Central memory CD8-positive, alpha-beta T cell (primary cell): ENCODE measurements at regions not wholly inside any gene's neighbourhood (a gene's known extent, or its start where the extent isn't known, plus 50 kb on each side); places are given as distances from the start of the nearest gene placed in this dataset.
"Not testable (repeated sequence)": the region's sequence is repeated elsewhere in the genome, so short reads cannot be mapped to it uniquely, and the experiment has no call there.

Experiments
- ATAC-seq: fragments of 150-1000 bp; cut with Tn5 transposase; replicated peaks from 2 replicates; pipeline ENCODE4 v1.10.0; 2022; ENCODE audit warnings: mild to moderate bottlenecking, moderate FRiP score, moderate number of reproducible peaks; ENCODE audit not compliant: poor library complexity, severe bottlenecking; ENCODE audit errors: extremely low read depth
- DNase-seq, 2 donors: peaks; one replicate each; pipeline ENCODE4 v3.0.0; 2021; ENCODE audit warnings: low spot score in 2 of 2
- H3K27ac Mint-ChIP-seq: one replicate; pipeline ENCODE4 v1.8.0; 2022; ENCODE audit warnings: low read depth, mild to moderate bottlenecking, moderate library complexity, mixed read lengths
- H3K27me3 Mint-ChIP-seq: one replicate; pipeline ENCODE4 v1.8.0; 2022; ENCODE audit warnings: mixed read lengths
- H3K36me3 Mint-ChIP-seq: one replicate; pipeline ENCODE4 v1.8.0; 2022; ENCODE audit warnings: mild to moderate bottlenecking, moderate library complexity, mixed read lengths; ENCODE audit not compliant: insufficient read depth
- H3K4me1 Mint-ChIP-seq: one replicate; pipeline ENCODE4 v1.8.0; 2022; ENCODE audit warnings: mixed read lengths
- H3K4me3 Mint-ChIP-seq: one replicate; pipeline ENCODE4 v1.8.0; 2022; ENCODE audit warnings: mild to moderate bottlenecking, moderate library complexity, mixed read lengths
- H3K9me3 Mint-ChIP-seq: one replicate; pipeline ENCODE4 v1.8.0; 2022; ENCODE audit warnings: mixed read lengths

DNA sequence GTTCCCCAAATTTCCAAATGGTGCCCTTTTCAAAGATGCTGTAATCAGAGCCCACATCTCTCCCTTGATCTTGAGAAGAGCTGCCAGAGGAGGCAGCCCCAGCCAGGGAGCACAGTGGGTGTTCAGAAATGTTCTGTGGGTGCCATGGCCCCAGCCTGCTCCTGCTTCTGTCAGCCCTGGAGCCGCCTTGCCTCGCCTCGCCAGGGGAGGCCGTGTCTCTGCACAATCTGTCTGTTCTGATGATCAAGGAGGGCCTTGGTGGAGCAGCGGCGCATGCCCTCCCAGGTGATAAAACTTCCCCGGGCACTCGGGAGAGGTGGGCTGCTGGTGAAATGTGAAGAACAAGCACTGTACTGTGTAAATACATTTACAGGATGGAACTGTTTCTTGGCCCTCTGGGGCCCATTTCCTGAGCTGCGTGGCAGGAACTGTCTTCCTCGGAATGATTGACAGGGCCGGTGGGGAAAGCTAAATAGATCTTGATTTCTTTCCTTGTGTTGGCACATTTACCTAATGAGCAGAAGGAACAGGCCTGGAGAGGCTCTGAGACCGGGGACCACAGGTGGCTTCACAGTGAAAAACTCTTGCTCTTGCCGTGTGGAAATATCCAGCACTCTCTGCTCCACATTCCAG, 207.8 kb upstream of the PODXL start:
- H3K27ac Mint-ChIP-seq: no peak overlapping the region
- H3K4me1 Mint-ChIP-seq: no peaks in the 10 kb centered on the region
- DNase-seq (no peak), ATAC-seq (no peak)
- H3K27me3 Mint-ChIP-seq: peaks cover 61% of the 10 kb centered on the region
- H3K36me3 Mint-ChIP-seq: no peaks in the 10 kb centered on the region
- no peaks in the 10 kb centered on the region for H3K9me3 Mint-ChIP-seq
- no peak overlapping the region for H3K4me3 Mint-ChIP-seq

DNA sequence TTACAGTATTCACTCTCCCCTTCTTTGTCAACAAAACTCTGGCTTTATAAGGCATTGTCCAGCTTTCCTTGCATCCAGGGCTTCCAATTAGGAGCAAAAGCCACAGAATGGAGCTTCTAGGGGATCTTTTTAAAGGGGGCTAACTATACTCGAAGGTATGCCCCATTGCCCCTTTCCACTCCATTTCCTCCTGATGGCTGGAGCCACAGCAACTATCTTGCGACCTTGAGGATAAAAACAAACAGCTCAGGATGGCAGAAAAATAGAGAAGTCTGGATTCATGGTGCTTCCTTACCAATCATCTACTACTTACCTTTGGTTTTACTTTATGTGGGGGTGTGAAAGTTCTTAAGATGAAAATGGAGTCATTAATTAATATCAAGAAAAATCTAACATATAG, 206.3 kb upstream of the PODXL start:
- DNase-seq: no peak
- Mint-ChIP-seq H3K4me1 (no peaks in the 10 kb centered on the region), H3K9me3 (no peaks in the 10 kb centered on the region), H3K27me3 (peaks cover 72% of the 10 kb centered on the region), H3K27ac (no peak overlapping the region), H3K4me3 (no peak overlapping the region), H3K36me3 (no peaks in the 10 kb centered on the region)
- ATAC-seq: no peak

DNA sequence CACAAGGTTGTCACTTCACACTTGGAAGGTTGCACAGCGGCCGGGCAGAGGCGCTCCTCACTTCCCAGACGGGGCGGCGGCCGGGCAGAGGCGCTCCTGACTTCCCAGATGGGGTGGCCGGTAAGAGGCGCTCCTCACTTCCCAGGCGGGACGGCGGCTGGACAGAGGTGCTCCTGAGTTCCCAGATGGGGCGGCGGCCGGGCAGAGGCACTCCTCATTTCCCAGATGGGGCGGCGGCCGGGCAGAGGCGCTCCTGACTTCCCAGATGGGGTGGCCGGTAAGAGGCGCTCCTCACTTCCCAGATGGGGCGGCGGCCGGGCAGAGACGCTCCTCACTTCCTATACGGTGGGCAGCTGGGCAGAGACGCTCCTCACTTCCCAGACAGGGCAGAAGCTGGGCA, 199.4 kb upstream of the PODXL start:
- H3K9me3 Mint-ChIP-seq, DNase-seq, H3K36me3 Mint-ChIP-seq, H3K4me3 Mint-ChIP-seq, ATAC-seq, H3K27ac Mint-ChIP-seq, H3K4me1 Mint-ChIP-seq: not testable (repeated sequence)
- H3K27me3 Mint-ChIP-seq: peaks cover 63% of the 10 kb centered on the region

DNA sequence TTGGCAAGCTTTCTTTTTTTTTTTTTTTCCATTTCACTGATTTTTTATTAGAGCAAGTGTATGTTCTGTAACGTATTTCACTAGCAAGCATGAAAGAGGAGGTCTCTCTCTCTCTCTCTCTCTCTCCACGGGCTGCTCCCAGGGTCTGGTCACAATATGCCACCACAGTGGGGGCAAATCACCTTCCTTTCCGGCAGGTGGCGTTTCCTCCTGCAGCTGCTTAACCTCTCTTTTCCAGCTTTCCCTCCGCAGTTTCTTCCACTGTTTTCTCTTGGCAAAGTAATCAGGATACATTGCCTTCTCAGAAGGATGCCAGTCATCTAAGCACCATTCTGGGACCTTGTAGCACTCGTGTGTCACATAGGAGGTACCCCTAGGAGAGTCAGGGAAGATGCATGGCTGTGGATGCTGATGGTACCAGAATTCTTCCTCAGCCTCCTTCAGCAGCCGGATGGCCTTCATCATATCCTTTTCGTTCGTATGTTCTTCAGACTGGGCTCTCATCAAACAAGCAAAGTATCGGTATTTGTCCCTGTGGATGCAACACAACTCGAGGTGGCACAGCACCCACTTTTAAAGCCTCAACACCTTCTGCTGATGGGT, 197.3 kb upstream of the PODXL start:
- no peaks in the 10 kb centered on the region for H3K9me3 Mint-ChIP-seq
- no peaks in the 10 kb centered on the region for H3K36me3 Mint-ChIP-seq
- no peak overlapping the region for H3K27ac Mint-ChIP-seq
- no peak overlapping the region for H3K4me3 Mint-ChIP-seq
- ATAC-seq: no peak
- H3K27me3 Mint-ChIP-seq: peaks cover 42% of the 10 kb centered on the region
- DNase-seq: no peak
- no peaks in the 10 kb centered on the region for H3K4me1 Mint-ChIP-seq

DNA sequence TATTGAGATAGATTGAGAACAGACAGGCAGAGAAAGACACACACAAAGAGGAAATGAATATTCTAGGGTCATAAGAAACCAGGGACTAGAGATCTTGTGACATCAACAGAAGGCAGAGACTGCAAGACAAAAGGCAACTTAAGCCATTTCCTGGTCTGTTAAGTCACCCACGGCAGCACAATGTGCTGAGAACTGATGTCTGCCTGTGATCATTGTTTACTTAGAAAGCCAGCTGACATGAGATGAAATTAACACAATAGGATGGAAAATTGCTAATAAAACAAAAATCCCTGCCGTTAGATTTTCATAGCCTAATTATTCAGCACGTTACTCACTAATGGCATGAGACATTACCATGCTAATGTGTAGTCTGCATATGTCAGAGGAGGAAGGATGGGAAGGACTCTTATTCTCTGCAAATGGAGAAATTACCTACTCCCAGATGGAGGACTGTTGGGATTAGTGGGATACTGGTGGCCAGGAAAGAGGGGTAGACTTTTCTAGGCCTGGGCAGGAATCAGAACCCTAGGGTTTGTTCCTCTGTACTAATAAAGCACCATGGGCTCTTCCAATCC, 191.3 kb upstream of the PODXL start:
- Mint-ChIP-seq H3K4me3 (no peak overlapping the region), H3K36me3 (no peaks in the 10 kb centered on the region), H3K27me3 (peaks cover 24% of the 10 kb centered on the region), H3K9me3 (no peaks in the 10 kb centered on the region), H3K27ac (no peak overlapping the region), H3K4me1 (no peaks in the 10 kb centered on the region)
- ATAC-seq (no peak), DNase-seq (no peak)

DNA sequence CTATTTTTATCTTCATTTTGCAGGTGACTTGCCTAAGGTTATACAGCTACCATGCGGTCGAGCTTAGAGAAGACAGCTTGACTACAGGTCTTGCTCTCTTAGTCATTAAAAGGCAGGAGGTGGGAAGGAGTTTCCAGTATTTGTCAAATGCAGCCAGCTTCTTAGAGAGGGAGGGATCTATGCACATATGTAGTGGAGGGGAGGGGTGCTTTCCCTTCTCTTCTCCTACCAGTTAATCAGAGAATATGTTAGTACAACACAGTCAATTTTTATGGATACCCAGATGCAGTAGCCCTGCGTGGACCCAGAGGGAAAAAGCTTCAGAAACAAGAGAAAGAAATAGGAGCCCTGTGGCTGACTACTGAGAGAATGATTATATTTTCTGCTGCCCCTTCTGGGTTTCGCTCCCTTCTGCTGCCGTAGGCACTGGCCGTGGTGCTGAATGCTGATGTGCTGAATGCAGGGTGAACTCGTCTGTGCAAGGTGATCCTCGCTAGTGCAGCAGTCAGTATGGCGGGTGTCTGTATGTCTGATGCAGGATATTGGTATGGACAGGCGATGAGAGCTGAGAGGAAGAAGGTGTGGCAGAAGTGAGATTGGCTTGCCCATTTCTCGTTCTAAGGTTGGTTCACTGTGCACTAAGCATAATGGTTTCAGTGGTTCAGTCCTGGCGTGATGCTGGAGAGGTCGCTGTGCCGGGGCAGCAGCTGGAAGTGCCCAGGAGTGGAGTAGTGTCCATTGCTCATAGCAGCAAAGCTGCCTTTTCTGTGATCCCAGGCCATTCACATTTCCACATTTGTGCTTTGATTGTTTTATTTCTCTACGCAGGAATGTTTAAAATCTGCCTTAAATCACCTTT, 189.2 kb upstream of the PODXL start:
- ATAC-seq (no peak), DNase-seq (no peak)
- H3K36me3 Mint-ChIP-seq: no peaks in the 10 kb centered on the region
- H3K9me3 Mint-ChIP-seq: no peaks in the 10 kb centered on the region
- H3K4me1 Mint-ChIP-seq: no peaks in the 10 kb centered on the region
- no peak overlapping the region for H3K4me3 Mint-ChIP-seq
- H3K27me3 Mint-ChIP-seq: peaks cover 36% of the 10 kb centered on the region
- H3K27ac Mint-ChIP-seq: no peak overlapping the region

DNA sequence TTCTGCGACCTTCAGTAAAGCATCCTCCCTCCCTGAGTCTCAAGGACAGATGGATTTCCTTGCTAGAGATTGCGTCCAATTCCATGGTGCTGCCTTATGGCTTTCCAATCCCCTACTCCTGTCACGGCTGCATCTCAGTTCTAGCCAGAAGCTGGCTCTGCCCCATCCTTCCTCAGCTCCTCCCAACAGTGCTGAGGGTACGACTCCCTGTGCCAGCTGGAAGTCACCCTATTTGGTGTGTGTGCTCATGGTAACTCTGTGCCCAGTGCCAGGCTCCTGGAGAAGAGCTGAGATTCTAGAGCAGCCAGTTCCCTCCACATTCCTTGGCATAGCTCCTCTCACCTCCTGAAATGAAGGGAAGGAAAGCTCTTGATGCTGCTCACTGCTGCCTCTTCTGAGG, 185.0 kb upstream of the PODXL start:
- Mint-ChIP-seq H3K4me1 (no peaks in the 10 kb centered on the region), H3K27ac (no peak overlapping the region), H3K36me3 (no peaks in the 10 kb centered on the region), H3K9me3 (no peaks in the 10 kb centered on the region), H3K4me3 (no peak overlapping the region), H3K27me3 (peaks cover 57% of the 10 kb centered on the region)
- ATAC-seq: no peak
- DNase-seq: no peak

DNA sequence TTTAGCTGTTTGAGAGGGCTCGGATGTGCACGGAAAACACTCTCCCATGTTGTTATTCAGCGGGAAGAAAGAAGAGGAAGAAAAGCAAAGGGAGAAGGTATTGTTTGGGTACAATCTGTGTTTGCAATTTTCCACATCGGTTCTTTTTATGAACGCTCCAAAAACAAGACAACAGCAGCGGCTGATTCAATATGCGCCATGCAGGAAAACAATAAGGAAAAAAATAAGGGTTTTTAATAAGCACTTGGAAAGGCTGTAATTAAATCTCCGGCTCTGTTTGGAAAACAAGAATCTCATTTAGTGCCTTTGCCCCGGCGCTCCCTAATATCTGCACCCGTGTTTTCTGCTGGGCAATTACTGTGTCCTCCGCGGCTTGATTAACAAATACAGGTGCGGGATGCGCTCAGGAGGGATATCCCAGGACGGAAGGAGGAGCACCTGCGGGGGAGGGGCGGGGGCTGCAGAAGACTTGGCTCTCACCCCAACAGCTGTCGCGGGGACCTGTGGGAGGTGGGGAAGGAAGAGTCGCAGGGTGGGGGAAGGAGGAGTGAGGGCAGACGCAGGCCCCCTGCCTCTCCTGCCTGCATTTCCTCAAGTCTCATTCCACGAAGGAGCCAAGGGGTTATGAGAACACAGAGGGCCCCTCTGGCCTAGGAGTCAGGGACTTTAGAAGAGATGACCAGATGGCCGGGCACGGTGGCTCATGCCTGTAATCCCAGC, 181.5 kb upstream of the PODXL start:
- H3K4me1 Mint-ChIP-seq: no peaks in the 10 kb centered on the region
- H3K36me3 Mint-ChIP-seq: no peaks in the 10 kb centered on the region
- DNase-seq (no peak), ATAC-seq (no peak)
- no peaks in the 10 kb centered on the region for H3K9me3 Mint-ChIP-seq
- H3K27ac Mint-ChIP-seq: no peak overlapping the region
- H3K4me3 Mint-ChIP-seq: no peak overlapping the region
- H3K27me3 Mint-ChIP-seq: peaks cover 63% of the 10 kb centered on the region

DNA sequence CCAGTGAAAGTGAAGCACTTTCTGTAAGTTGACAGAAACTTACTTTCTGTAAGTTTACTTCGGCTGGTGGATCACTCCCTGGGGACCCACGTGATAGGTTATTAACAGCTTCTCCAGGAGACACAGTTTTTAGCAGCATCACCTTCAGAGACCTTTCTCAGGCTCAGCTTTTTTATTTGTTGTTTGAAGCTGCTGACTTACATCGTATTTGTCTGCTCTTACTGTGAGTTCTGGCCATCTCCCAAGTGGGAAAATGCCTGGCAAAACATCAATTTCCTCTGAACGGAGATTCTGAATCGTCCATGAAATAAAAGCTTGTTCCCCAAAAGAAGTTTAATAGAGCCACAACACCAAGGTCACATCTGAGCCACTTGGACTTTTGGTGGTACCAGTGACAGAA, 178.7 kb upstream of the PODXL start:
- Mint-ChIP-seq H3K4me1 (no peaks in the 10 kb centered on the region), H3K4me3 (no peak overlapping the region), H3K27ac (no peak overlapping the region), H3K27me3 (peaks cover 64% of the 10 kb centered on the region), H3K9me3 (no peaks in the 10 kb centered on the region), H3K36me3 (no peaks in the 10 kb centered on the region)
- DNase-seq (no peak), ATAC-seq (no peak)

DNA sequence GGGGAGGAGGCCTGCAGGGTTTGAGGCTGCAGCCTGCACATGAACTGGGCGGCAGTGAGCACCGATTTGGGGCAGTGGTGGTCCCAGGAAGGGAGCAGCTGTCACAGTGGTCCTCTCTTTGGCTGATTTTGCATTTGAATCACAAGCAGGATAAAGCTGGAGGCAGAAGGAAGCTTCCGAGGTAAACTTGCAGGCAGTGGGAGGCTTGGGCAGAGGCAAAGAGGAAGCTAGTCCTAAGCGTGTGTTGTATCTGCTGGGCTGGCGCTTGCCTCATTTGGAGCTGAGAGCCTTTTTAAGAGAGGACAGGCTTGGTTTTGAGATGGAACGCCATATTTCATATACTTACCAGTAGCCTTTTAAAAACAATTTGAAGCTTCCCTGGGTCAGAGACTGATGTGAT, 177.2 kb upstream of the PODXL start:
- H3K27me3 Mint-ChIP-seq: peaks cover 70% of the 10 kb centered on the region
- no peak for ATAC-seq
- H3K4me1 Mint-ChIP-seq: no peaks in the 10 kb centered on the region
- H3K4me3 Mint-ChIP-seq: no peak overlapping the region
- H3K27ac Mint-ChIP-seq: no peak overlapping the region
- no peaks in the 10 kb centered on the region for H3K36me3 Mint-ChIP-seq
- no peak for DNase-seq
- peaks cover 5% of the 10 kb centered on the region for H3K9me3 Mint-ChIP-seq

DNA sequence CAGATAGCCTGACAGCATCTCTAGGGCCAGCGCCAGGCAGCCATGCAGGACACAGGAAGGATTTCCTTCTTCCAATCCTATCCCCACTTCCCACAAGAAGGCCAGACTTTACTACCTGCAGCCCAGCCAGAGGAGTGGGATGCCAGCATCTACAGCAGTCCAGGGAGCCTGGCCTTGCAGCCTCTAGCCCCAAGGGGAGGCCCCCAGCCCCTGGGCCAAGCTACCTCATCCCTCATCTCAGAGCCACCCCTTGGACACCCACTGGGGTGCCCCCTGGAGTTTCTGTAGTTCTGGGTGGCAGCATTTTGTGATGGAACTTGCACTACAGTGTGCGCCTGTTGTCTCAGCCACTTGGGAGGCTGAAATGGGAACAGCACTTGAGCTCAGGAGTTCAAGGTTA, 170.8 kb upstream of the PODXL start:
- Mint-ChIP-seq H3K27ac (no peak overlapping the region), H3K4me1 (no peaks in the 10 kb centered on the region), H3K27me3 (peaks cover 73% of the 10 kb centered on the region), H3K36me3 (no peaks in the 10 kb centered on the region), H3K4me3 (no peak overlapping the region), H3K9me3 (peaks cover 9% of the 10 kb centered on the region)
- ATAC-seq: no peak
- DNase-seq: no peak

DNA sequence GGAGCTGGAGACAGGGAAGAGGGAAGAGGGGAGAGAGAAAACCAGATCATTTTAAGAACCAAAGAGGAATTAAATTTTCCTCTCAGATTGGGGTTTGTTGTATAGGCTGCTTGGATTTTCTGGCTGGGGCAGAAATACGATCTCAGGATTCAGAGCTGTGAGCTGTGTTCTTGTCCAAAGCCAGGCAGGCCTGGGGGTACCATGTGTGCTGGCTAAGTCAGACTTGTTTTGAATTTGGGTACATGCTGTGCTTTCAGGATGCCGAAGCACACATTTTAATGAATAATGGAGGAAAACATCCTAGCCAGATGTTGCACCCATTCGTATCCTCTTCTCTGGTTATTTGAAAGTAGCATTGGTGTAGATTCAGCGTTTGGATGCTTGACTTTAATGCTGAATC, 170.3 kb upstream of the PODXL start:
- H3K4me1 Mint-ChIP-seq: no peaks in the 10 kb centered on the region

More for the DNA sequence above, 170.3 kb upstream of the PODXL start:
- H3K27me3 Mint-ChIP-seq: peaks cover 69% of the 10 kb centered on the region
- H3K27ac Mint-ChIP-seq: no peak overlapping the region
- no peaks in the 10 kb centered on the region for H3K36me3 Mint-ChIP-seq
- no peak overlapping the region for H3K4me3 Mint-ChIP-seq
- ATAC-seq (no peak), DNase-seq (no peak)
- H3K9me3 Mint-ChIP-seq: peaks cover 9% of the 10 kb centered on the region
